Keratinocyte (primary cell): ENCODE measurements at regions not wholly inside any gene's neighbourhood (a gene's known extent, or its start where the extent isn't known, plus 50 kb on each side); places are given as distances from the start of the nearest gene placed in this dataset.

Experiments used
- EZH2 ChIP-seq: IDR thresholded peaks from one replicate; pipeline ENCODE4 v1.6.1; 2012; ENCODE audit warnings: inconsistent platforms, mild to moderate bottlenecking, low read length, moderate library complexity
- TF ChIP-seq, protein P1 (sequence below), 3 experiments: IDR thresholded peaks in 1 of 3; conservative IDR thresholded peaks in 1 of 3; optimal IDR thresholded peaks in 1 of 3; 2 replicates in 2 of 3; 3 replicates in 1 of 3; pipeline versions ENCODE3 to v1.5.1; 2011; ENCODE audit warnings: low read length in 3 of 3, mild to moderate bottlenecking in 3 of 3, moderate library complexity in 2 of 3, control low read depth in 1 of 3, inconsistent platforms in 1 of 3; ENCODE audit not compliant: insufficient read depth in 2 of 3; ENCODE audit errors: extremely low read depth in 1 of 3

GRCh38 chr2:39501412-39501811 lies 64.3 kb upstream of the MAP4K3 start:
- TF ChIP-seq, protein P1, sequence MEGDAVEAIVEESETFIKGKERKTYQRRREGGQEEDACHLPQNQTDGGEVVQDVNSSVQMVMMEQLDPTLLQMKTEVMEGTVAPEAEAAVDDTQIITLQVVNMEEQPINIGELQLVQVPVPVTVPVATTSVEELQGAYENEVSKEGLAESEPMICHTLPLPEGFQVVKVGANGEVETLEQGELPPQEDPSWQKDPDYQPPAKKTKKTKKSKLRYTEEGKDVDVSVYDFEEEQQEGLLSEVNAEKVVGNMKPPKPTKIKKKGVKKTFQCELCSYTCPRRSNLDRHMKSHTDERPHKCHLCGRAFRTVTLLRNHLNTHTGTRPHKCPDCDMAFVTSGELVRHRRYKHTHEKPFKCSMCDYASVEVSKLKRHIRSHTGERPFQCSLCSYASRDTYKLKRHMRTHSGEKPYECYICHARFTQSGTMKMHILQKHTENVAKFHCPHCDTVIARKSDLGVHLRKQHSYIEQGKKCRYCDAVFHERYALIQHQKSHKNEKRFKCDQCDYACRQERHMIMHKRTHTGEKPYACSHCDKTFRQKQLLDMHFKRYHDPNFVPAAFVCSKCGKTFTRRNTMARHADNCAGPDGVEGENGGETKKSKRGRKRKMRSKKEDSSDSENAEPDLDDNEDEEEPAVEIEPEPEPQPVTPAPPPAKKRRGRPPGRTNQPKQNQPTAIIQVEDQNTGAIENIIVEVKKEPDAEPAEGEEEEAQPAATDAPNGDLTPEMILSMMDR (optimal IDR thresholded peaks at IDR 0.05 in 1 of 3, IDR thresholded peaks at IDR 0.05 in 1 of 3, conservative IDR thresholded peaks at IDR 0.05 in 1 of 3; ENCODE audit: extremely low read depth in 1 of 3, insufficient read depth in 2 of 3, low read length in 3 of 3), result no peak
- no peak for TF ChIP-seq EZH2
